ENCODE measurements at regions not wholly inside any gene's neighbourhood (a gene's known extent, or its start where the extent isn't known, plus 50 kb on each side); places are given as distances from the start of the nearest gene placed in this dataset.
"Not testable (repeated sequence)": the region's sequence is repeated elsewhere in the genome, so short reads cannot be mapped to it uniquely, and the experiment has no call there.

- H3K27me3 ChIP-seq (ENCODE audit: control insufficient read depth in 1 of 2, insufficient read depth in 2 of 2, low read length in 2 of 2); POLR2A ChIA-PET; H3K9me3 Mint-ChIP-seq; H3K36me3 ChIP-seq (ENCODE audit: insufficient read depth, low read length); DNase-seq; intact Hi-C loops (cut with DNase I, micrococcal nuclease); H3K4me3 ChIP-seq (ENCODE audit: low read length); H3K4me1 ChIP-seq (ENCODE audit: insufficient read depth, low read length); H3K27ac Mint-ChIP-seq; H3K27ac ChIP-seq (ENCODE audit: low read depth in 1 of 2, low read length in 2 of 2); H3K4me3 Mint-ChIP-seq; H3K9me3 ChIP-seq (ENCODE audit: control insufficient read depth in 1 of 2, insufficient read depth in 1 of 2, low read length in 2 of 2); CTCF ChIA-PET; H3K4me1 Mint-ChIP-seq (ENCODE audit: low read depth); H3K36me3 Mint-ChIP-seq (ENCODE audit: low read depth); ATAC-seq (ENCODE audit: poor library complexity): not testable (repeated sequence)
- peaks cover 18% of the 10 kb centered on the region for H3K27me3 Mint-ChIP-seq
These were observed 114.5 kb upstream of the VOPP1 start for GRCh38 chr7:55686771-55687170.

- ATAC-seq (ENCODE audit: poor library complexity); H3K27ac Mint-ChIP-seq; H3K27me3 ChIP-seq (ENCODE audit: control insufficient read depth in 1 of 2, insufficient read depth in 2 of 2, low read length in 2 of 2); H3K9me3 ChIP-seq (ENCODE audit: control insufficient read depth in 1 of 2, insufficient read depth in 1 of 2, low read length in 2 of 2); DNase-seq; H3K4me3 Mint-ChIP-seq; H3K36me3 ChIP-seq (ENCODE audit: insufficient read depth, low read length); H3K4me3 ChIP-seq (ENCODE audit: low read length); H3K27ac ChIP-seq (ENCODE audit: low read depth in 1 of 2, low read length in 2 of 2); intact Hi-C loops (cut with DNase I, micrococcal nuclease); H3K36me3 Mint-ChIP-seq (ENCODE audit: low read depth); H3K4me1 Mint-ChIP-seq (ENCODE audit: low read depth); POLR2A ChIA-PET; H3K4me1 ChIP-seq (ENCODE audit: insufficient read depth, low read length); CTCF ChIA-PET; H3K9me3 Mint-ChIP-seq: not testable (repeated sequence)
- H3K27me3 Mint-ChIP-seq: peaks cover 15% of the 10 kb centered on the region
These were observed 111.2 kb upstream of the VOPP1 start for GRCh38 chr7:55683501-55683900.

- H3K9me3 ChIP-seq (ENCODE audit: control insufficient read depth in 1 of 2, insufficient read depth in 1 of 2, low read length in 2 of 2); intact Hi-C loops (cut with DNase I, micrococcal nuclease); H3K4me3 Mint-ChIP-seq; H3K4me3 ChIP-seq (ENCODE audit: low read length); H3K4me1 ChIP-seq (ENCODE audit: insufficient read depth, low read length); CTCF ChIA-PET; H3K4me1 Mint-ChIP-seq (ENCODE audit: low read depth); H3K36me3 Mint-ChIP-seq (ENCODE audit: low read depth); POLR2A ChIA-PET; ATAC-seq (ENCODE audit: poor library complexity); H3K36me3 ChIP-seq (ENCODE audit: insufficient read depth, low read length); H3K27ac ChIP-seq (ENCODE audit: low read depth in 1 of 2, low read length in 2 of 2); H3K27ac Mint-ChIP-seq; DNase-seq; H3K27me3 Mint-ChIP-seq; H3K9me3 Mint-ChIP-seq; H3K27me3 ChIP-seq (ENCODE audit: control insufficient read depth in 1 of 2, insufficient read depth in 2 of 2, low read length in 2 of 2): not testable (repeated sequence)
These were observed 103.3 kb upstream of the VOPP1 start for GRCh38 chr7:55675589-55675988.

- H3K36me3 ChIP-seq (ENCODE audit: insufficient read depth, low read length); H3K27ac Mint-ChIP-seq; H3K27ac ChIP-seq (ENCODE audit: low read depth in 1 of 2, low read length in 2 of 2); POLR2A ChIA-PET; ATAC-seq (ENCODE audit: poor library complexity); H3K9me3 ChIP-seq (ENCODE audit: control insufficient read depth in 1 of 2, insufficient read depth in 1 of 2, low read length in 2 of 2); CTCF ChIA-PET; DNase-seq; H3K9me3 Mint-ChIP-seq; H3K4me1 ChIP-seq (ENCODE audit: insufficient read depth, low read length); H3K27me3 Mint-ChIP-seq; intact Hi-C loops (cut with DNase I, micrococcal nuclease); H3K36me3 Mint-ChIP-seq (ENCODE audit: low read depth); H3K4me1 Mint-ChIP-seq (ENCODE audit: low read depth); H3K4me3 ChIP-seq (ENCODE audit: low read length); H3K4me3 Mint-ChIP-seq; H3K27me3 ChIP-seq (ENCODE audit: control insufficient read depth in 1 of 2, insufficient read depth in 2 of 2, low read length in 2 of 2): not testable (repeated sequence)
These were observed 101.2 kb upstream of the VOPP1 start for GRCh38 chr7:55673525-55673924.

- H3K27me3 ChIP-seq (ENCODE audit: control insufficient read depth in 1 of 2, insufficient read depth in 2 of 2, low read length in 2 of 2); H3K27ac Mint-ChIP-seq; H3K4me1 Mint-ChIP-seq (ENCODE audit: low read depth); CTCF ChIA-PET; DNase-seq; intact Hi-C loops (cut with DNase I, micrococcal nuclease); H3K36me3 Mint-ChIP-seq (ENCODE audit: low read depth); H3K36me3 ChIP-seq (ENCODE audit: insufficient read depth, low read length); H3K27ac ChIP-seq (ENCODE audit: low read depth in 1 of 2, low read length in 2 of 2); H3K4me3 ChIP-seq (ENCODE audit: low read length); H3K4me1 ChIP-seq (ENCODE audit: insufficient read depth, low read length); H3K9me3 Mint-ChIP-seq; ATAC-seq (ENCODE audit: poor library complexity); H3K9me3 ChIP-seq (ENCODE audit: control insufficient read depth in 1 of 2, insufficient read depth in 1 of 2, low read length in 2 of 2); H3K4me3 Mint-ChIP-seq; POLR2A ChIA-PET; H3K27me3 Mint-ChIP-seq: not testable (repeated sequence)
These were observed 99.8 kb upstream of the VOPP1 start for GRCh38 chr7:55672084-55672483.

All from CD4-positive, alpha-beta T cell (primary cell).